ENCODE measurements at regions not wholly inside any gene's neighbourhood (a gene's known extent, or its start where the extent isn't known, plus 50 kb on each side); places are given as distances from the start of the nearest gene placed in this dataset.

DNA sequence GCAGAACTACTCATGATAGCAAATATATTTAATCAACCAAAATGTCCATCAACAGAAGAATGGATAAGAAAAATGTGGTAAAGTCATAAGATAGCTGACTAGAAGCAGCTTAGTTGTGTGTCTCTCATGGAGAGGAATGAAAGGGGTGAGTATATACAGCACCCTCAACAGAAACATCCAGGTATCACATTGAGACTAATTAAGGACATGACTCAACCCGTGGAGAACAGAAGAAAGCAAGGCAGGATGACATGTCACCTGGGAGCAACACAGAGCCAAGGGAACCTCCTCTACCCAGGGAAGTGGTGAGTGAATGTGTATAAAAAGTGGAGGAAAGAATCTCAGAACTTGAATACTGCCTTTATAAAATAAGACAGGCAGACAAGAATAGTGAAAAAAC lies 1695.0 kb upstream of the CELF4 start:
- no peaks in the 10 kb centered on the region for H3K79me2 ChIP-seq (ENCODE audit: insufficient read depth, low read length)
- H3K9ac ChIP-seq (ENCODE audit: low read length): no peak overlapping the region
- H3K9me3 ChIP-seq (ENCODE audit: insufficient read depth, low read length): no peaks in the 10 kb centered on the region
- TF ChIP-seq, protein P1, sequence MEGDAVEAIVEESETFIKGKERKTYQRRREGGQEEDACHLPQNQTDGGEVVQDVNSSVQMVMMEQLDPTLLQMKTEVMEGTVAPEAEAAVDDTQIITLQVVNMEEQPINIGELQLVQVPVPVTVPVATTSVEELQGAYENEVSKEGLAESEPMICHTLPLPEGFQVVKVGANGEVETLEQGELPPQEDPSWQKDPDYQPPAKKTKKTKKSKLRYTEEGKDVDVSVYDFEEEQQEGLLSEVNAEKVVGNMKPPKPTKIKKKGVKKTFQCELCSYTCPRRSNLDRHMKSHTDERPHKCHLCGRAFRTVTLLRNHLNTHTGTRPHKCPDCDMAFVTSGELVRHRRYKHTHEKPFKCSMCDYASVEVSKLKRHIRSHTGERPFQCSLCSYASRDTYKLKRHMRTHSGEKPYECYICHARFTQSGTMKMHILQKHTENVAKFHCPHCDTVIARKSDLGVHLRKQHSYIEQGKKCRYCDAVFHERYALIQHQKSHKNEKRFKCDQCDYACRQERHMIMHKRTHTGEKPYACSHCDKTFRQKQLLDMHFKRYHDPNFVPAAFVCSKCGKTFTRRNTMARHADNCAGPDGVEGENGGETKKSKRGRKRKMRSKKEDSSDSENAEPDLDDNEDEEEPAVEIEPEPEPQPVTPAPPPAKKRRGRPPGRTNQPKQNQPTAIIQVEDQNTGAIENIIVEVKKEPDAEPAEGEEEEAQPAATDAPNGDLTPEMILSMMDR (IDR thresholded peaks at IDR 0.05; ENCODE audit: insufficient read depth, low read length, poor library complexity, severe bottlenecking): no peak
- no peak for TF ChIP-seq EZH2phosphoT487 (conservative IDR thresholded peaks at IDR 0.05; ENCODE audit: low read length)
- H3F3A ChIP-seq (ENCODE audit: insufficient read depth): no peaks in the 10 kb centered on the region
- H3K27me3 ChIP-seq (ENCODE audit: low read length): no peaks in the 10 kb centered on the region
- H3K9me2 ChIP-seq (replicated peaks; ENCODE audit: insufficient read depth, low read length): no peaks in the 10 kb centered on the region; the same call in 1 of the 2 replicates
- H3K4me3 ChIP-seq (ENCODE audit: insufficient read depth, low read length, poor library complexity, severe bottlenecking): no peak overlapping the region
- H3K36me3 ChIP-seq (ENCODE audit: low read length): no peaks in the 10 kb centered on the region
- H3K4me2 ChIP-seq (ENCODE audit: low read depth, low read length, poor library complexity, severe bottlenecking): no peak overlapping the region
- no peaks in the 10 kb centered on the region for H4K20me1 ChIP-seq (ENCODE audit: low read depth, low read length)
- no peak overlapping the region for H2AFZ ChIP-seq (ENCODE audit: low read depth, low read length, severe bottlenecking)
- H3K27ac ChIP-seq (ENCODE audit: low read depth, low read length): no peak overlapping the region

DNA sequence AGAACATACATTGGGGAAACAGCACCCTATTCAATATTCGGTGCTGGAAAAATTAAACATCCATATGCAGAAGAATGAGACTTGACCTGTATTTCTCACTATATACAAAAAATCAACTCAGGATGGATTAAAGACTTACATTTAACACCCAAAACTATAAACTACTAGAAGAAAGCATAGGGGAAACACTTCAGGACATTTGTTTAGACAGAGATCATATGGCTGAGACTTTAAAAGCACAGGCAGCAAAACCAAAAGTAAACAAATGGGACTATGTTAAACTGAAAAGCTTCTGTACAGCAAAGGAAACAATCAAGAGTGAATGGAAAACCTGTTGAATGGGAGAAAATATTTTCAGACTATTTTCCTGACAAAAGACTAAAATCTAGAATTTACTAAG lies 1694.1 kb upstream of the CELF4 start:
- H4K20me1 ChIP-seq (ENCODE audit: low read depth, low read length): no peaks in the 10 kb centered on the region
- TF ChIP-seq, protein P1 (IDR thresholded peaks at IDR 0.05; ENCODE audit: insufficient read depth, low read length, poor library complexity, severe bottlenecking): no peak
- TF ChIP-seq EZH2phosphoT487 (conservative IDR thresholded peaks at IDR 0.05; ENCODE audit: low read length): no peak

DNA sequence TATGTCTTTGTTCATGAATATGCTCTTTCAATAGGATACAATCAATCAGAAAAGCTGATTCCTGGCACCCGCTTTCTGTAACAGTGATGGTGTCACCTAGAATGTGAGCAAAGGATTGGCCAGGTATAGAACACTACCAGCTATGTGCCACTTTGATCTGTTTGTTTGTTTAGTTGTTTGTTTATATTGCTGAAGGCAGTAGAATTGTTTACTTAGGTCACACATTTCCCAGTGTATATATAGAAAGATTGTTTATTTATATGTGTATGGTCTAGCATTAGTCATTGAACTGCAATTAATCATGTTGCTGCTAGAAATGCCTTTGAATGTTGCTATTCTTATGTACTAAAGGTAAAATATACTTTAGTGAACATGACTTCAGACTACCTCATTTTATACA lies 1678.6 kb upstream of the CELF4 start:
- H3K4me3 ChIP-seq (ENCODE audit: insufficient read depth, low read length, poor library complexity, severe bottlenecking): no peak overlapping the region
- H3K27me3 ChIP-seq (ENCODE audit: low read length): no peaks in the 10 kb centered on the region
- no peaks in the 10 kb centered on the region for H3F3A ChIP-seq (ENCODE audit: insufficient read depth)
- no peaks in the 10 kb centered on the region for H3K36me3 ChIP-seq (ENCODE audit: low read length)
- H3K4me2 ChIP-seq (ENCODE audit: low read depth, low read length, poor library complexity, severe bottlenecking): no peak overlapping the region
- no peak for TF ChIP-seq EZH2phosphoT487 (conservative IDR thresholded peaks at IDR 0.05; ENCODE audit: low read length)
- TF ChIP-seq, protein P1 (IDR thresholded peaks at IDR 0.05; ENCODE audit: insufficient read depth, low read length, poor library complexity, severe bottlenecking): no peak
- 0 out of 2 replicates have a peak, but pooled peaks cover 8% of the 10 kb centered on the region for H3K9me2 ChIP-seq (replicated peaks; ENCODE audit: insufficient read depth, low read length)
- H3K9me3 ChIP-seq (ENCODE audit: insufficient read depth, low read length): no peaks in the 10 kb centered on the region
- no peak overlapping the region for H3K9ac ChIP-seq (ENCODE audit: low read length)
- no peak overlapping the region for H2AFZ ChIP-seq (ENCODE audit: low read depth, low read length, severe bottlenecking)
- no peaks in the 10 kb centered on the region for H4K20me1 ChIP-seq (ENCODE audit: low read depth, low read length)
- no peaks in the 10 kb centered on the region for H3K79me2 ChIP-seq (ENCODE audit: insufficient read depth, low read length)
- H3K27ac ChIP-seq (ENCODE audit: low read depth, low read length): no peak overlapping the region

More for the DNA sequence above, 1694.1 kb upstream of the CELF4 start:
- Histone ChIP-seq H3K79me2 (ENCODE audit: insufficient read depth, low read length) (no peaks in the 10 kb centered on the region), H3K9me3 (ENCODE audit: insufficient read depth, low read length) (no peaks in the 10 kb centered on the region), H3K36me3 (ENCODE audit: low read length) (no peaks in the 10 kb centered on the region), H3K9ac (ENCODE audit: low read length) (no peak overlapping the region), H3K27ac (ENCODE audit: low read depth, low read length) (no peak overlapping the region), H3K27me3 (ENCODE audit: low read length) (no peaks in the 10 kb centered on the region), H3K4me3 (ENCODE audit: insufficient read depth, low read length, poor library complexity, severe bottlenecking) (no peak overlapping the region), H3F3A (ENCODE audit: insufficient read depth) (no peaks in the 10 kb centered on the region), H3K4me2 (ENCODE audit: low read depth, low read length, poor library complexity, severe bottlenecking) (no peak overlapping the region), H3K9me2 (replicated peaks; ENCODE audit: insufficient read depth, low read length) (no peaks in the 10 kb centered on the region; the same call in 1 of the 2 replicates), H2AFZ (ENCODE audit: low read depth, low read length, severe bottlenecking) (no peak overlapping the region)

Measured in SU-DHL-6 (cell line).